IPS-NIHi11 (cell line): ENCODE measurements at regions not wholly inside any gene's neighbourhood (a gene's known extent, or its start where the extent isn't known, plus 50 kb on each side); places are given as distances from the start of the nearest gene placed in this dataset.

Source experiments
- DNase-seq: peaks from one replicate; pipeline ENCODE4 v3.0.0; 2012; ENCODE audit warnings: mixed read lengths, low spot score

- no peak for DNase-seq
These were observed 753.2 kb upstream of the EEF2KMT start for GRCh38 chr16:5850632-5851392.

- DNase-seq = no peak
These were observed 747.5 kb upstream of the EEF2KMT start for GRCh38 chr16:5845046-5845445.

GRCh38 chr16:5841974-5842373 is 744.4 kb upstream of the EEF2KMT start:
- no peak for DNase-seq

- DNase-seq = no peak
These were observed 741.1 kb upstream of the EEF2KMT start for GRCh38 chr16:5838725-5839124.

- no peak for DNase-seq
These were observed 740.5 kb upstream of the EEF2KMT start for GRCh38 chr16:5838071-5838470.

GRCh38 chr16:5837007-5837670 is 739.5 kb upstream of the EEF2KMT start:
- no peak for DNase-seq

- DNase-seq = no peak
These were observed 738.3 kb upstream of the EEF2KMT start for GRCh38 chr16:5835876-5836275.

GRCh38 chr16:5826332-5826731 is 728.7 kb upstream of the EEF2KMT start:
- no peak for DNase-seq

- DNase-seq = no peak
These were observed 722.9 kb upstream of the EEF2KMT start for GRCh38 chr16:5820472-5820871.

- no peak for DNase-seq
These were observed 718.1 kb upstream of the EEF2KMT start for GRCh38 chr16:5815570-5816237.

- DNase-seq = no peak
These were observed 703.8 kb upstream of the EEF2KMT start for GRCh38 chr16:5801396-5801795.

- DNase-seq = no peak
These were observed 696.0 kb upstream of the EEF2KMT start for GRCh38 chr16:5793556-5793955.

GRCh38 chr16:5791011-5791657 is 693.5 kb upstream of the EEF2KMT start:
- DNase-seq = no peak

- peak; percentile 20 for DNase-seq
These were observed 692.9 kb upstream of the EEF2KMT start for GRCh38 chr16:5790512-5790911.

GRCh38 chr16:5789033-5789432 is 691.4 kb upstream of the EEF2KMT start:
- no peak for DNase-seq

- no peak for DNase-seq
These were observed 683.8 kb upstream of the EEF2KMT start for GRCh38 chr16:5781436-5781835.

GRCh38 chr16:5776876-5777275 is 679.3 kb upstream of the EEF2KMT start:
- no peak for DNase-seq

- DNase-seq = no peak
These were observed 678.3 kb upstream of the EEF2KMT start for GRCh38 chr16:5775916-5776315.

- no peak for DNase-seq
These were observed 672.5 kb upstream of the EEF2KMT start for GRCh38 chr16:5770118-5770517.

GRCh38 chr16:5769513-5769912 is 671.9 kb upstream of the EEF2KMT start:
- DNase-seq = no peak

- DNase-seq = no peak
These were observed 670.9 kb upstream of the EEF2KMT start for GRCh38 chr16:5768445-5768844.

GRCh38 chr16:5763176-5763575 is 665.6 kb upstream of the EEF2KMT start:
- no peak for DNase-seq

GRCh38 chr16:5762362-5762761 is 664.8 kb upstream of the EEF2KMT start:
- DNase-seq = no peak
